ENCODE measurements at regions not wholly inside any gene's neighbourhood (a gene's known extent, or its start where the extent isn't known, plus 50 kb on each side); places are given as distances from the start of the nearest gene placed in this dataset. TPM values are rescaled to one million over a fixed set of nuclear protein-coding genes. Genes with fewer than 3 reads are reported as not detected.

Small RNAs in the stretch of these regions (small RNA-seq; reads per million reads assigned to genes)
- gene MIR1302-6 (ENCODE audit: low replicate concordance): not detected

All from lung (tissue), 1 donor.